Sciatic nerve (tissue), 2 donors: ENCODE measurements at regions not wholly inside any gene's neighbourhood (a gene's known extent, or its start where the extent isn't known, plus 50 kb on each side); places are given as distances from the start of the nearest gene placed in this dataset.
"Not testable (repeated sequence)": the region's sequence is repeated elsewhere in the genome, so short reads cannot be mapped to it uniquely, and the experiment has no call there.

Experiments
- ATAC-seq: fragments of 200-7000 bp; cut with Tn5 transposase; one replicate; pipeline ENCODE4 v1.9.1; 2020; ENCODE audit warnings: mild to moderate bottlenecking, moderate library complexity
- DNase-seq: peaks from one replicate; pipeline ENCODE4 v3.0.0-alpha.2; 2020; ENCODE audit warnings: low spot score
- intact Hi-C: fragments of 100-400 bp; cut with DNase I; formaldehyde crosslinking; loops from one replicate; pipeline ENCODE4 v1.14.2; 2022
- donor health status: DM: no; HTN: no; CAD: no.
- donor health status: DM: no; HTN: no; CAD: no.

DNA sequence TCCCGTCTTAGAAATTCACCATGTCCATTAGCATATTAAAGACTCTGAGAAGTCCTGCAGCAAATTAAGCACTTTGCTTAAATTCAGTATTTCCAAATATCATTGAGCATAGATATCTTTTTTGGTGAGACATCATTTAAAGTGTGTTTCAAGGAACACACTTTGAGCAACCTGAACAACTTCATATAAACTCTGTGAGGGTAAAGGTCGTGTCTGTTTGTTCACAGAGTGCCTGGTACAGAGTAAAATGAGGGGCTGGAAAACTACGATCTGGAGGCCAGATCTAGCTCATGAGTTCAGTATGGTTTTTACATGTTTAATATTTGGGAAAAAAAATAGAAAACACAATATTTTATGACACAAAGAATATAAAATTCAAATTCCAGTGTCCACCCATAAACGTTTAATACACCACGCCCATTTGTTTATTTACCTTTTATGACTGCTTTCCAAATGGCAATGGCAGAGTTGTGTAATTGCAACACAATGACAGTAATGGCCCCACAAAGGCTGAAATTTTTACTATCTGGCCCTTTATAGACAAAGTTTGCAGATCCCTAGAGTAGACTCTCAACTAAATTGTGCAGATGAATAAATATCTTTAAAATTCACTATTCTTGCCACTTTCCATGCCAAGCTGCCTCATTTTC, 67.4 kb downstream of the SNTN start:
- no peak for DNase-seq
- intact Hi-C loops: no loop called here
- no peak for ATAC-seq

GRCh38 chr3:63720951-63721350, 68.5 kb downstream of the SNTN start:
- DNase-seq, intact Hi-C loops, ATAC-seq: not testable (repeated sequence)

DNA sequence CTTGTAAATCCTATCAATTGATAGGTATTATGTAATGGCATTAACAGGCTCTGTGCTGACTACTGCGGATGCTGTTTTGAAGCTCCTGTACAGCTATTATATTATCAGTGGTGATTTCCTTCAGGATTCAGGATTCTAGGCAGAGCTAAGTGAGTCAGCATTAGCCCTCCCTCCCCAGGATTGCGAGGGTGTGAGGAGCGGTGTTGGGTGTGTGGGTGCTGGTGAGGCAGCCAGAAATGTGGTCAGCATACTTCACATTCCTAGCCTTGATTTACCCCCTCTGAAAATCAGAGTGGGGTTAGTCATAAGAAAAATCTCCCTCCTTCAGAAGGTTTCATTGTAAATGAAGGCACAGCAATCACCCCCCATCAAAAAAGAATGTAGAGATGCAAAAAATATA, 72.5 kb downstream of the SNTN start:
- ATAC-seq (no peak), DNase-seq (no peak)
- intact Hi-C loops: no loop called here

- intact Hi-C loops: no loop called here
- DNase-seq (no peak), ATAC-seq (no peak)
These were observed 74.2 kb downstream of the SNTN start for GRCh38 chr3:63726656-63727055.

- intact Hi-C loops: no loop called here
- DNase-seq (no peak), ATAC-seq (no peak)
These were observed 74.8 kb downstream of the SNTN start for GRCh38 chr3:63727233-63727632.

- intact Hi-C loops: no loop called here
- DNase-seq (no peak), ATAC-seq (no peak)
These were observed 79.4 kb downstream of the SNTN start for GRCh38 chr3:63731866-63732265.

- ATAC-seq, intact Hi-C loops, DNase-seq: not testable (repeated sequence)
These were observed 80.8 kb downstream of the SNTN start for GRCh38 chr3:63733278-63733677.

GRCh38 chr3:63734632-63735031, 82.2 kb downstream of the SNTN start:
- ATAC-seq, DNase-seq, intact Hi-C loops: not testable (repeated sequence)

DNA sequence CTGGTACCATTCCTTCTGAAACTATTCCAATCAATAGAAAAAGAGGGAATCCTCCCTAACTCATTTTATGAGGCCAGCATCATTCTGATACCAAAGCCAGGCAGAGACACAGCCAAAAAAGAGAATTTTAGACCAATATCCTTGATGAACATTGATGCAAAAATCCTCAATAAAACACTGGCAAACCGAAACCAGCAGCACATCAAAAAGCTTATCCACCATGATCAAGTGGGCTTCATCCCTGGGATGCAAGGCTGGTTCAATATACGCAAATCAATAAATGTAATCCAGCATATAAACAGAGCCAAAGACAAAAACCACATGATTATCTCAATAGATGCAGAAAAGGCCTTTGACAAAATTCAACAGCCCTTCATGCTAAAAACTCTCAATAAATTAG, 82.3 kb upstream of the C3orf49 start:
- intact Hi-C loops, ATAC-seq, DNase-seq: not testable (repeated sequence)

- ATAC-seq, intact Hi-C loops, DNase-seq: not testable (repeated sequence)
These were observed 80.5 kb upstream of the C3orf49 start for GRCh38 chr3:63738577-63738976.

- ATAC-seq: no peak
- intact Hi-C loops: no loop called here
- DNase-seq: no peak
These were observed 79.6 kb upstream of the C3orf49 start for GRCh38 chr3:63739474-63739873.

GRCh38 chr3:63740116-63740515, 79.0 kb upstream of the C3orf49 start:
- no peak for DNase-seq
- no peak for ATAC-seq
- intact Hi-C loops: no loop called here

DNA sequence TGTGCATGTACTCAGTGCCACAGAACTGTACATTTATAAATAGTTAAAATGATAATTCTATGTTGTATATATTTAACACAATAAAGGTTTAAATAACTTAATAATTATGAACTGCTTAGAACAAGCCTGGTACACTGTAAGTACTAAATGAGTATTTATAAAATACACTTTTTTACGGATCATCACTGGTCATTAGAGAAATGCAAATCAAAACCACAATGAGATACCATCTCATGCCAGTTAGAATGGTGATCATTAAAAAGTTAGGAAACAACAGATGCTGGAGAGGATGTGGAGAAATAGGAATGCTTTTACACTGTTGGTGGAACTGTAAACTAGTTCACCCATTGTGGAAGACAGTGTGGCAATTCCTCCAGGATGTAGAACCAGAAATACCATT, 74.4 kb upstream of the C3orf49 start:
- intact Hi-C loops, ATAC-seq, DNase-seq: not testable (repeated sequence)

DNA sequence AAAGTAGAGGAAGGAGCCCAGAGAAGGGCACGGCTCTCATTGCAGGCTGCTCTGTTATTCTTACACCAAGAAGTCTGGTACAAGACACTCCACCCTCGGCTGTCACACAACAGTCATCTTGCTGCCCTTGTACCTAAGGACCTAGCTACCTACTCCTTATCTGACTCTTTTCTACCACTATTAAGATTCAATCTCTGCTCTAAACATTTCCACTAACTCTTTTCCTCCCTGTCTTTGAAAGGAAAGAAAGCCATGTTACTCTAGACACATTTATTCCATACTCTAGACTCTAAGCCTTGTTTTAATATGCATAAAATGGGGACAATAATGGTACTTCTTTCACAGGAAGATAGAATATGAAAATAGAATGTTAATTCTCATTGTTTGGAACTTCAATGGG, 73.3 kb upstream of the C3orf49 start:
- DNase-seq (no peak), ATAC-seq (no peak)
- intact Hi-C loops: no loop called here

- intact Hi-C loops: no loop called here
- ATAC-seq: no peak
These were observed 72.9 kb upstream of the C3orf49 start for GRCh38 chr3:63746211-63746610.

GRCh38 chr3:63751459-63751858, 67.6 kb upstream of the C3orf49 start:
- intact Hi-C loops: no loop called here
- no peak for ATAC-seq
- no peak for DNase-seq

More at GRCh38 chr3:63746211-63746610, 72.9 kb upstream of the C3orf49 start:
- DNase-seq: no peak

GRCh38 chr3:63753567-63753966, 65.5 kb upstream of the C3orf49 start:
- intact Hi-C loops: no loop called here
- ATAC-seq (no peak), DNase-seq (no peak)

- intact Hi-C loops: no loop called here
- DNase-seq: no peak
- no peak for ATAC-seq
These were observed 65.1 kb upstream of the C3orf49 start for GRCh38 chr3:63753995-63754394.

GRCh38 chr3:63762180-63762579, 56.9 kb upstream of the C3orf49 start:
- ATAC-seq (peak; percentile 64), DNase-seq (no peak)
- intact Hi-C loops: no loop called here

DNA sequence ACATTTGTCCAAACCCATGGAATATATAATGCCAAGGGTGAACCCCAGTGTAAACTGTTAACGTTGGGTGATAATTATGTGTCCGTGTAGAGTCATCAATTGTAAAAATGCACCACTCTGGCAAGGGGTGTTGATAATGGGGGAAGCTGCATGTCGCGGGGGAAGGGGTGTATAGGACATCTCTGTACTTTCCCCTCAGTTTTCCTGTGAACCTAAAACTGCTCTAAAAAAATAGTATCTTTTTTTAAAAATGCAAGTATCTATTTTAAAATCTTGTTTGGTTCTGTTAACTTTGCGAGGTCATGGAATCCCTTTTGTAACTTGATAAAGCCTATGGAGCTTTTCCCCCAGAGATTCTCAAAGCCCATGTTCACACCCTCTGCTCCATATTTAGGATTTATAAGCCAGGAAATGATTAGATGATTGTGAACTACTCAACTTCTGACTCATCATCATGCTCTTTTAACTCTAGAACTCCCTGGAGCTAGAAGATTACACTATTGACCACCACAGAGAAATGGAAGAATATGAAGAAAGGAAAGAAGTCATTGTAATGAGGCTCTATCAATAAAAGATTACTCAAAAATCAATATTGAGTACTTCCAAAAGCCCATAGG, 56.1 kb upstream of the C3orf49 start:
- ATAC-seq (no peak), DNase-seq (no peak)
- intact Hi-C loops: no loop called here

GRCh38 chr3:63764511-63764910, 54.6 kb upstream of the C3orf49 start:
- ATAC-seq (no peak), DNase-seq (no peak)
- intact Hi-C loops: no loop called here
